Activated T-cell treated with anti-CD3 and anti-CD28 coated beads, Interleukin-2, amount 50 U/mL, for 4 hours (primary cell): ENCODE measurements at regions not wholly inside any gene's neighbourhood (a gene's known extent, or its start where the extent isn't known, plus 50 kb on each side); places are given as distances from the start of the nearest gene placed in this dataset.

Experiments used
- ATAC-seq, 2 donors: fragments of 200-7000 bp; cut with Tn5 transposase; one replicate each; pipeline ENCODE4 v1.10.0; 2021
- DNase-seq: peaks from one replicate; pipeline ENCODE4 v3.0.0-alpha.2; 2020
- H3K27me3 Mint-ChIP-seq: one replicate; pipeline ENCODE4 v1.8.0; 2021; ENCODE audit warnings: low read depth, mixed read lengths
- H3K36me3 Mint-ChIP-seq: one replicate; pipeline ENCODE4 v1.8.0; 2022; ENCODE audit warnings: mixed read lengths; ENCODE audit not compliant: insufficient read depth
- H3K4me1 Mint-ChIP-seq: one replicate; pipeline ENCODE4 v1.8.0; 2021; ENCODE audit warnings: low read depth, mixed read lengths
- H3K4me3 Mint-ChIP-seq: one replicate; pipeline ENCODE4 v1.8.0; 2021; ENCODE audit warnings: mild to moderate bottlenecking, moderate library complexity, mixed read lengths
- H3K9me3 Mint-ChIP-seq: one replicate; pipeline ENCODE4 v1.8.0; 2021; ENCODE audit warnings: mixed read lengths

DNA sequence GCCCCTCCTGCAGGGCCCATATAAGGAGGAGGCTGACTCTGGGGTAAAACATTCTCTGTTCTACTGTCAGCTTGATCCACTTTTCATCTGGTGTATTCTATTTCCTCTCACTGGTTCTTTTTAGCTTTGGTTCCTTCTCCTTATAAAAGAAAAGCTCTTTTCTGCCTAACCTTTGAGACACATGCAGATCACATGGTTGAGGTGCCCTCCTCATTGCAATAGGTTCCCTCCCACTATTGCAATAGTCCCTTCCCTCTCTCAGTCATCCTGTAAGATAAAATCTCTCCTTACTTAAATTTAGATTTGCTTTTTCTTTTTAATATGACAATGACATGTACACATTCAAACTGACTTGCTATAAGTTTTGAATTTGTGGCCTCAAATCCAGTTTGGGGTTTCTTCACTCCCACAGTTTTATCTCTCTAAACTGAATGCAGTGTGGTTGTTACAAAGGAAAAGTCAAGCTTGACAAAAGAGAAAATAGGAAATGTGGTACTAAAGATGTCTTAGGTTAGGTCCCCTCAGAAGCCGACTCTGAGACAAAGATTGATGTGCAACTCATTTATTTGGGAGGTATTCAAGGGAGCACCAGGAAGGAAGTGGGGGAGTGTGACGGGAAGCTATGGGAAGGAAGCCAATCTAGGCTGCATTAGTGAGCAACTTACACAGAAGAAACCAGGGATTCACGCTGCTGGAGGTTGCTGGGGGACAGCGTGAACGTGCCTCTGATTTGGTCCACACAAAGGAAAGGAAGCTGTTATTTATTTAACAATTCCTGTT lies 127.6 kb upstream of the LINC00305 start:
- Mint-ChIP-seq H3K36me3 (no peaks in the 10 kb centered on the region), H3K4me3 (no peak overlapping the region), H3K27me3 (no peaks in the 10 kb centered on the region), H3K4me1 (no peaks in the 10 kb centered on the region), H3K9me3 (peaks cover 13% of the 10 kb centered on the region)
- DNase-seq (no peak), ATAC-seq (no peak)

DNA sequence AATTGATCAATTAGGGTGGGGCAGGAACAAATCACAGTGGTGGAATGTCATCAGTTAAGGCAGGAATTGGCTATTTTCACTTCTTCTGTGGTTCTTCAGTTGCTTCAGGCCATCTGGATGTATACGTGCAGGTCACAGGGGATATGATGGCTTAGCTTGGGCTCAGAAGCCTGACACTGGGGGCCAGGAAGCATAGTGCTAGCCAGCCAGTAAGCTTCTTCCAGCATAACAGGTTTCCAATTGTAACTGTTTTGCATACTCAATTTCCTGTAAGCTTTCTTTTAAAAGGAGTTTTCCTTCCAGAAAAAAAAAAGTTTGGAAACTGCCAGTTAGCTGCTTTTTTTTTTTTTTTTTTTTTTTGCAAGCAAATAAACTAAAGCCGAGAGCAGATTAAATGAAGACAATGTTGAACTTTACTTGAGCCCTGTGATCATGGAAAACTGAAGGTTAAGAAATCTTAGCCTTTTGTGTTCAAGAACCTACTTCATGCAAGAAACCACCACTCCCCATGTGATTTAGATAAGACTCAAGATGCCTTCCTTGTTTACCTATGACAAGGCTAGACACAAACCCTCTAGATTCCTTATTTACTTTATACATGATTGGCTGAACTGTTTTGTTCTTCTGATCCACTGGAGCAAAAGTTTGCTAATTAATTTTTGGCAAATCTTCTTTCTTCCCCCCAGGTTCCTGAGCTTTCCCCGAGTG lies 126.9 kb upstream of the LINC00305 start:
- H3K27me3 Mint-ChIP-seq: no peaks in the 10 kb centered on the region
- DNase-seq: no peak
- no peaks in the 10 kb centered on the region for H3K36me3 Mint-ChIP-seq
- peaks cover 13% of the 10 kb centered on the region for H3K9me3 Mint-ChIP-seq
- no peak overlapping the region for H3K4me3 Mint-ChIP-seq
- ATAC-seq: no peak
- H3K4me1 Mint-ChIP-seq: no peaks in the 10 kb centered on the region

DNA sequence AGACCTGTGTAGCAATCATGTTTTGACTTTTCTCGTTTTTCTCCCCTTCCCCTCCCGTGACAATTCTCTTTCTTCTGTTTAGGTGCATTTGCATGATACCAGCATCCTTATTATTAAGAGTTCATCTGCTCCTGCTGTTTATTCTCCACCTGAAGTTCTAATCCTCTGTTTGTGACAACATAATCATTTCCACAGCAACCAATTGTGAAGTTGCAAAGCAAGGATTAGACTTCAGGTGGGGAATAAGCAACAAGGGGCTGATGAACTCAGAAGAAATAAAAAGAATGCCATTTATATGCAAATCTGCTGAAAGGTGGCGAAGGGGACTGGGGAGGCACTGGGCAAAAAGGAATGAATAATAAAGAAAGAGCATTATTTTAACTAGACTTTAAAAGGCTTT lies 124.8 kb upstream of the LINC00305 start:
- Mint-ChIP-seq H3K4me3 (no peak overlapping the region), H3K9me3 (peaks cover 10% of the 10 kb centered on the region), H3K27me3 (no peaks in the 10 kb centered on the region), H3K36me3 (no peaks in the 10 kb centered on the region), H3K4me1 (no peaks in the 10 kb centered on the region)
- DNase-seq (no peak), ATAC-seq (no peak)

DNA sequence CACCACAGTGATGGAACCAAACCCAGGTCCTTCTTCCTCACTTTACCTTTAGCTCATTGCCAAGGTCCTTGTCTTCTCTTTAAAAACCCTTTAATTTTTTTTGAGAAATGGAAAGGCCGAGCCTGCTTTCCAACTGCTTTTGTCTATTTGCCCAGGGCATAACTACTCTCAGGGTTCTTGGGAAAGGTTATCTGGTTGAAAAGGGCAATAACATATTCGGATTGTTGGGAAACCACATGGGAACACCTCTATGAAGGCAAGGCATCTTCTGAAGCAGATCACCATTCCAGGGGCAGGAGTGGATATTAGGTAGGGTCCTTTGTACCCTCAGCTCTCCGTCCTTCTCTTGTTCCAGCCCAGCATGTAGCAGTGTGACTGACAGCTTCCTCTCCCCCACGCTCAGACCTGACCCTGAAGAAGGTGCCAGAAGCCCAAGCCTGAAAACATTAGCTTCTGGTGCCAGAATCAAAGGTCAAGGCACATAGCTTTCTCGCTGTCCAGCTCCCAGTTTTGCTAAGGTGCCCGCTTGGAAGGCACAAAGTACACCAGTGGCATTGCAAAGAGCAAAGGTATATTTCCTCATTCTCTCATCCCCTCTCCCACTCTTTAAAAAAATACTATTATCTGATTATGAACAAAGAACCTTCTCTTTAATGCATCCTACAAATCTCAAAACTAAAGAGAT lies 123.2 kb upstream of the LINC00305 start:
- DNase-seq (no peak), ATAC-seq (no peak)
- Mint-ChIP-seq H3K27me3 (no peaks in the 10 kb centered on the region), H3K36me3 (no peaks in the 10 kb centered on the region), H3K4me1 (no peaks in the 10 kb centered on the region), H3K4me3 (no peak overlapping the region), H3K9me3 (peaks cover 7% of the 10 kb centered on the region)

DNA sequence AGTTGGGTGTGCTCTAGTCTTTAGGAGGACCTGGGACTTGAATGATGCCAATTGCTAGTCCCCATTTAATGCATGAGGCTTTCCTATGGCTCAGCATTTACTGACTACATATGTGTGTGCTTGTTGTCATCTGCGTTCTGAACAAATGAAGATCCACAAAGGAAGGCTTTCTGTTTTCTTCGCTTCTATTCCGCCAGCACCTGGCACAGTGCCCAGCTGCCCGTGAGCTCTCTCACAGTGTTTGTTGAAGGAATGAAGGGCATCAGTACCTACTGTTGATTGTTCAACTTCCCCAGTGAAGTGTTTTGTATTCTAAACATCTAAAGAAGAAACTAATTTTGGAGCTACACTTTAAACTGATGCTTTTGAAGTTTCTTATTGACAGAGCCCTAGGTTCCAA lies 122.4 kb upstream of the LINC00305 start:
- Mint-ChIP-seq H3K27me3 (no peaks in the 10 kb centered on the region), H3K36me3 (no peaks in the 10 kb centered on the region), H3K4me3 (no peak overlapping the region), H3K9me3 (peaks cover 7% of the 10 kb centered on the region), H3K4me1 (no peaks in the 10 kb centered on the region)
- ATAC-seq (no peak), DNase-seq (no peak)

DNA sequence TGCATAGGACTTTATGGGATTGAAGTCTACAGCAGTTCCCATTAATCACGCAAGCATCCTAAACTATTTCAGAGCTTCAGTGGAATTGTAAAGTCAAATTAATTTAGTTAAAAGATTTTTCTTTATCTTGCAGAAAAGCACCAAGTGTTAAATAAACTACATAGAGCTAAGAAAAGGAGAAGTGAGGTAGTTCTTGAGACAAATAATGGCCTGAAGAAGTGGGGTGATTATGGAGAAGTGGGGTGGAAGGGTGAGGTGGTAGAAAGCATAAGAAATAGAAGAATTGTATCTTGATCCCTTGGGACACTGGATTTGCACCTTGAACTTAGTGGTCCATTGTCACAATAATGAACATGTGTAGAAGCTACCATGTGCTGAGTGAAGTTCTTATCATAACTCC lies 121.7 kb upstream of the LINC00305 start:
- DNase-seq (no peak), ATAC-seq (no peak)
- Mint-ChIP-seq H3K36me3 (no peaks in the 10 kb centered on the region), H3K9me3 (peaks cover 7% of the 10 kb centered on the region), H3K4me3 (no peak overlapping the region), H3K27me3 (no peaks in the 10 kb centered on the region), H3K4me1 (no peaks in the 10 kb centered on the region)

DNA sequence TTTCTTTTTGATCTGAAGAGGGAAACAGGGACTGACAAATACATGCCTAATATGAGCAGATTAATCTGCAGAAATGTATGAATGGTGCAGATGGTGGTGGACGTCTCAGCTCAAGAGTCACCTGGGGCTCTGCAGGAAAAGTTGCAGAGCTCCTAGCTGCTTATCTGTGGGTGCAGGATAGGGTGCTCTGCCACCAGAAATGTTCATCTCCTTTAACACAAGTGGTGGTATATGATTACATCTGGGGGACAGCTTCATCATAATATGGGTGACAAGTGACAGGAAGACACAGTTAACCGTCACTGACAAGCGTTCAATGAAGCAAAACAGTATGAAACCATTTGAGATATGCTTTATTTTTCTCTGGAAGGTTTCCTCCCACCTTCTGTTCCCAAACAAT lies 121.2 kb upstream of the LINC00305 start:
- Mint-ChIP-seq H3K4me3 (no peak overlapping the region), H3K4me1 (no peaks in the 10 kb centered on the region), H3K27me3 (no peaks in the 10 kb centered on the region), H3K36me3 (no peaks in the 10 kb centered on the region), H3K9me3 (peaks cover 7% of the 10 kb centered on the region)
- ATAC-seq (no peak), DNase-seq (no peak)

DNA sequence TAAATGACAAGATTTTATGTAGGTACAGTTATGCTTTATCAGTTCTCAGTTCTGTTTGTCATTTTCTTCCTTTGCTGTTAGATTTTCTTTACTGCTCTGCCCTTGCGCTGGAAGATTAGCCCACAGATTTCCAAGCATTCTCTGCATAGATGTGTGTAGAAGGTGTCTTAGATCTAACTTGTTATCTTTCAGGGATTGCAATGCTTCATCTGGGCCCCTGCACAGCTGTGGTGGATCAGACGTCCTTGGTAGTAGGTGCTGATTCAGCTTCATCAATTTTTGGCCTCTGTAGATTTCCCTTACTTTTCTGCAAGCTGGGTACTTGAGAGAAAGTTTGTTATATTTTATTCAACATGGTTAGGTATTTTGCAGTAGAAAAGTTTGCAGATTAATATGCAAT lies 115.3 kb upstream of the LINC00305 start:
- DNase-seq: no peak
- H3K4me1 Mint-ChIP-seq: no peaks in the 10 kb centered on the region
- ATAC-seq: no peak
- no peaks in the 10 kb centered on the region for H3K9me3 Mint-ChIP-seq
- no peaks in the 10 kb centered on the region for H3K36me3 Mint-ChIP-seq
- no peak overlapping the region for H3K4me3 Mint-ChIP-seq
- H3K27me3 Mint-ChIP-seq: no peaks in the 10 kb centered on the region

DNA sequence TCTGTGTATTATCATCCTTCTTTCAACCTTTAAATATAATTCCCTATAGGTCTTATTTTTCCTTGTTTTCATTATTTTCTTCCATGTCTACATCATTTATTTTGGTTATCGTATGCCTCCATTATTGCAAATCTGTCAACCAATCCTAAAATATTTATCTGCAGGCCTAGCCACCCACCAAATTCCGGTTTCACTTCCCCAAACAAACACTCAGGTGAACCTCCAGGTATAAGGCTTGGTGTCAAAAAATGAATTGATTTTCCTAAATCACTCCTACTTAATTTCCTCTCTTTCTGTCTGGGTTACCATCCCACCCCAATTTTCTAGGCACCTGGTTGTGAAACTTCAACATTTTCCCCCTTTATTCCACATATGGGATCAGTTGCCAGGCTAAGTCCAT lies 111.9 kb upstream of the LINC00305 start:
- Mint-ChIP-seq H3K27me3 (no peaks in the 10 kb centered on the region), H3K4me3 (no peak overlapping the region), H3K4me1 (no peaks in the 10 kb centered on the region), H3K36me3 (no peaks in the 10 kb centered on the region), H3K9me3 (no peaks in the 10 kb centered on the region)
- DNase-seq (no peak), ATAC-seq (no peak)

DNA sequence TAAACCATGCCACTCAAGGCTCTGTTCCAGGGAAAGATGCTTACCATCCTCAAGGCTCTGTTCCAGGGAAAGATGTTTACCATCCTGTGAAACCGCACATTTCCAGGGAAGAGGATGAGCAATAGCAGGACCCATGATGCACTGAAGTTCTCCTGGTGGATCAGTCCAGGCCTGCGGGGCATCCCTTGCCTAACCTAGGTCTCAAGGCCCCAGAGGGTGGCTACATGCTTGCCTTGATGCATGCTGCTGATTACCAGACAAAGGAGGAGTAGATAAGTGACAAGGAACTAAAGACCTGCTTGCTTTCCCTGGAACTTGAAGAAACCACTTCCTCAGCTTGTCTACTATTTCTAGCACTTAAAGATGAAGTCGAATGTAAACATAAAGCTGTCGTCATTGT lies 111.0 kb upstream of the LINC00305 start:
- Mint-ChIP-seq H3K27me3 (no peaks in the 10 kb centered on the region), H3K4me3 (no peak overlapping the region), H3K4me1 (no peaks in the 10 kb centered on the region), H3K36me3 (no peaks in the 10 kb centered on the region), H3K9me3 (no peaks in the 10 kb centered on the region)
- ATAC-seq: no peak
- DNase-seq: no peak

DNA sequence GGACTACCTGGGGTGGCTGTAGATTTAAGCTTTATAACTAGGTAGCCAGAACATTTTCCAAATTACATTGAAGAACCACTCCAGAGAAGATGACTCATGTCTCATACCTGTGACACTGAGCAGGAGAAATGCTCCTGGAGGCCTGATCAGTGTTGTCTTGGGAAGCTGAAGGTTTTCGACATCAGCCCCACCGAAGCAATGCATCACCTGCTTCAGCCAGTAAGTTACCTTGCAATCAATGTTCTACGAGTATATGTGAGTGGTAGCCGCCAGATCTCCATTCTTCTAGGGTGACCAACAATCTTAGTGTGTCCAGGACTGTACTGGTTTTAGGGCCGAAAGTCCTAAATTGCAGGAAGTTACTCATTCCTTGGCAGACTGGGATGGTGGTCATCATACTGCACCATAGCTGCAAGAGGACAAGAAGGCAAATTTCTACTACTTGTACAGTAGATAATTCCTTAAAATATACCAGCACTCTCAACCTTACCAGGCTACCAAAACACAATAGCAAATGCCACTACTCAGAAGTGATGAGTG lies 109.3 kb upstream of the LINC00305 start:
- Mint-ChIP-seq H3K4me3 (no peak overlapping the region), H3K9me3 (no peaks in the 10 kb centered on the region), H3K27me3 (no peaks in the 10 kb centered on the region), H3K36me3 (no peaks in the 10 kb centered on the region), H3K4me1 (no peaks in the 10 kb centered on the region)
- no peak for DNase-seq
- ATAC-seq: no peak

DNA sequence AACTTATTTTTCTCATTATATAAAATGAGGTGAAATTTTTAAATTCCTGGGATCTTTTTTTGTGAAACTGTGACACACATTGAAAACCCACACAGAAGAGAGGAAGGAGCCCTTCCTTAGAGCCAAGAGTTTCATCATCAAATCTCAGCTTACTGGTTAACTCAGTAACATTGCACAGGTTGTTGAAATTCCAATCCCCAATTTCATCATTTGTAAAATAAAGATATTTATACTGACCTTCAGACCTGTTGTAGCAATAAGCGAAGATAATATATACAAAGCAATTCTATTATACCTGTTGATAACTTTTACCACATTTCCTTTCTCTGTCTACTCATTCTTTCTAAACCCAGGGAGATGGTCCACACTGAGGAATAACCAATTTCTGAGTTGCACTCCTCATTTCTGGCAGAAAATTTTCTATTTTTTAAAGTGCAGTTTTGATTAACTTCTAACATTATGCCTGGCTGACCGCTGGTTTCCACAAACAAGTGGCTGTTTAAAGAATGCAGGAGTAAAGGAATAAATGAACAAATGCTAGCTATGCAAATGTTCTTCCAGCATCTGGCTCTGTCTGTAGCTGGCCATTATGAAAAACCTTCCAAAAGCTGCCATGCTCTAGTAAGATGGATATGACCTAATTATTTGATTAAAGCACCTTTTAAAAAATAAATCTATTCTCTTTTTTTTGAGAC lies 105.7 kb upstream of the LINC00305 start:
- Mint-ChIP-seq H3K27me3 (no peaks in the 10 kb centered on the region), H3K9me3 (peaks cover under 1% of the 10 kb centered on the region), H3K36me3 (no peaks in the 10 kb centered on the region), H3K4me3 (no peak overlapping the region), H3K4me1 (no peaks in the 10 kb centered on the region)
- no peak for DNase-seq
- no peak for ATAC-seq

DNA sequence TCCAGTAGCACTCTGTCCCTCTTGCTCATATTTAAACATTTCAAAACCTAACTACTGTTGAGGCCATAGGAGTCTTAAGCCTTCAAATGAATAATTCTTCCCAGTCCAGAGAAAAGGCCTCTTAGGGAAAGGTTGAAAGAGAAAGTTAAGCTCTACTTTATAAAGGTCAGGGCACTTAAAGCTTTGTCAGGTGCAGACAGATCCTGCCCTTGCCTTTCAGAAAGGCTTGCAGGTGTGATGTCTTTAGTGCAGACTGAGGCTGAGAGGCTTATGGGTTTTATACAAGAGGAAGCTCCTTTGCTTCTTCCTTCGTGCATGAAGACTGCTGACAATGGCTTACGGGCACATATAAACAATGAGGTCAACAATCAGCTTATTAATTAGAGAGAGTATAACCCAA lies 105.0 kb upstream of the LINC00305 start:
- Mint-ChIP-seq H3K36me3 (no peaks in the 10 kb centered on the region), H3K4me1 (no peaks in the 10 kb centered on the region), H3K27me3 (peaks cover 3% of the 10 kb centered on the region), H3K4me3 (no peak overlapping the region), H3K9me3 (peaks cover 4% of the 10 kb centered on the region)
- ATAC-seq: no peak
- no peak for DNase-seq

DNA sequence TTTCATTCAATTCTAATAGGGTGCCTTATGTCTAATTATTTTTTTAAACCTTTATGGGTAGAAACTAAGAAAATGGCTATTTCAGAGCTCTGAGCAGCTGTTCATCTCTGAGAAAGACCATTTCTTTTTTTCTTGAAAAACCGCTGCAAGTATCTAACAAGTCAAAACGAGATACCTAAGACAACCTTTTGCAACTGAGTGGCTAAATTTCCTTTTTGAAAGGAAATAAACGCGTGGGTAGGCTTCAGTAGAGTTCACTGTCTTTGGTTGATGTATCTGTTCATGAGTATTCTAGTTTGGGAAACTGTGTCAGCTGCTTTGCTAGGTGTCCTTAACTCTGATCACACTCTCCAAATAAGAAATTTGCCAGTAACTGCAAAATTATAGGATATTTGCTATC lies 104.3 kb upstream of the LINC00305 start:
- no peaks in the 10 kb centered on the region for H3K4me1 Mint-ChIP-seq
- ATAC-seq (no peak), DNase-seq (no peak)
- H3K36me3 Mint-ChIP-seq: no peaks in the 10 kb centered on the region
- H3K9me3 Mint-ChIP-seq: peaks cover 4% of the 10 kb centered on the region
- peaks cover 3% of the 10 kb centered on the region for H3K27me3 Mint-ChIP-seq
- no peak overlapping the region for H3K4me3 Mint-ChIP-seq
